ENCODE measurements at regions not wholly inside any gene's neighbourhood (a gene's known extent, or its start where the extent isn't known, plus 50 kb on each side); places are given as distances from the start of the nearest gene placed in this dataset.

DNA sequence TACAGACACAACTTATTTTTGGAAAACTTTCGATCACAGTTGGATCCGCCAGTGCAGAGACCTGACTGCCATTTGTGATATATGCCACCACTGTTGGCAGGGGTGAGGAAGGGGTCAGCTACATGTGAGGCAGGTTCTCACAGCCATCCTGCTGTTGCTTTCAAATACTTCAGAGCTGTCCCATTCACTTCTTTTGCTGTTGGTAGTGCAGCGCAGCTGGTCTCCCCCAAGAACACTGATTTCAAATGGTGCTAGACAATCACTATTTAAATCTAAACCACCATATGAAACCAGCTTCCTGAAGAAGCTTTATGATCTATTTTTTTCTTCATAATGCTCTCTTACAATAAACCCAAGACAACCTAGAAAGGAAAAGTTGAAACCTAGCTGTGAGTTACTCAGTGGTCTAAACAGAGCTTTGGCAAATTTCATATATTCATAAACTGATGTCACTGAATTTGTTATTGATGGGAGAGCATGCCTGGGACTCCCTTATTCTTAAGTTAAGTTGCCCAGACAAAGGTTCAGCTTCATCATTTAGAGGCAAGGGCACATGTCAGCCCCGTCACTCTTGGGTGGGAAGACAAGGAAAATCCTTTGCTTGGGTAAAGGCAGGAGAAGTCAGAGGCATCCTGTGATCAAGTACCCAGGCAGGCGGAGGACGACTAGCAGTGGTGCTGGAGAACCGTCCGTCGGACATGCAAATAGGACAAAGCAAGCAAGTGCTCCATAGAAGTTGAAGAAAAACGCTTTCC lies 143.4 kb upstream of the KLF14 start:
- TF ChIP-seq, protein P1, sequence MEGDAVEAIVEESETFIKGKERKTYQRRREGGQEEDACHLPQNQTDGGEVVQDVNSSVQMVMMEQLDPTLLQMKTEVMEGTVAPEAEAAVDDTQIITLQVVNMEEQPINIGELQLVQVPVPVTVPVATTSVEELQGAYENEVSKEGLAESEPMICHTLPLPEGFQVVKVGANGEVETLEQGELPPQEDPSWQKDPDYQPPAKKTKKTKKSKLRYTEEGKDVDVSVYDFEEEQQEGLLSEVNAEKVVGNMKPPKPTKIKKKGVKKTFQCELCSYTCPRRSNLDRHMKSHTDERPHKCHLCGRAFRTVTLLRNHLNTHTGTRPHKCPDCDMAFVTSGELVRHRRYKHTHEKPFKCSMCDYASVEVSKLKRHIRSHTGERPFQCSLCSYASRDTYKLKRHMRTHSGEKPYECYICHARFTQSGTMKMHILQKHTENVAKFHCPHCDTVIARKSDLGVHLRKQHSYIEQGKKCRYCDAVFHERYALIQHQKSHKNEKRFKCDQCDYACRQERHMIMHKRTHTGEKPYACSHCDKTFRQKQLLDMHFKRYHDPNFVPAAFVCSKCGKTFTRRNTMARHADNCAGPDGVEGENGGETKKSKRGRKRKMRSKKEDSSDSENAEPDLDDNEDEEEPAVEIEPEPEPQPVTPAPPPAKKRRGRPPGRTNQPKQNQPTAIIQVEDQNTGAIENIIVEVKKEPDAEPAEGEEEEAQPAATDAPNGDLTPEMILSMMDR (IDR thresholded peaks at IDR 0.05): no peak
- TF ChIP-seq POLR2AphosphoS5 (IDR thresholded peaks at IDR 0.05) (no peak), POLR2A (IDR thresholded peaks at IDR 0.05) (no peak)
